ENCODE measurements at regions not wholly inside any gene's neighbourhood (a gene's known extent, or its start where the extent isn't known, plus 50 kb on each side); places are given as distances from the start of the nearest gene placed in this dataset.
"Not testable (repeated sequence)": the region's sequence is repeated elsewhere in the genome, so short reads cannot be mapped to it uniquely, and the experiment has no call there.

DNA sequence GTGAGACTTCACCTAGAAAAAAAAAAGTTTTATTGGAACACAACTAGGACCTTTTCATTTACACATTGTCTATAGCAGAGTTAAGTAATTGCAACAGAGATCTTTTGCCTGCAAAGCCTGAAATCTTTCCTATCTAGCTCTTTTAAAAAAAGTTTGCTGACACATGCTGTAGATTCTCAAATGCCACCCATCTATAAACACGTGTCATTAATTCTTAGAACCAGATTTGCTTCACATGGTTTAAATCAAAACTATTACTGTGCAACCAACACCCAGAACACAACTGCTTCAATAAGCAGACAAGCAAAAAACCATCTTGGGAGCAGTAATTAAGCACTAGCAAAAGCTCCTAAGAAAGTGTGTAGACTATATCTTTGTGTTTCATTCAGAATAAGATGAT is 55.0 kb downstream of the OXSM start:
- Histone ChIP-seq H3K36me3 (no peaks in the 10 kb centered on the region), H3K4me3 (no peak overlapping the region), H3K9ac (no peak overlapping the region), H3K9me3 (replicated peaks in 1 of 11) (no peaks in the 10 kb centered on the region), H4K20me1 (no peaks in the 10 kb centered on the region), H3K27ac (no peak overlapping the region), H3K4me1 (no peaks in the 10 kb centered on the region; a peak in 1 of 20 replicates), H3K4me2 (no peak overlapping the region), H3K27me3 (no peaks in the 10 kb centered on the region)
- TF ChIP-seq Cebpa-rat (IDR thresholded peaks at IDR 0.05), result no peak

DNA sequence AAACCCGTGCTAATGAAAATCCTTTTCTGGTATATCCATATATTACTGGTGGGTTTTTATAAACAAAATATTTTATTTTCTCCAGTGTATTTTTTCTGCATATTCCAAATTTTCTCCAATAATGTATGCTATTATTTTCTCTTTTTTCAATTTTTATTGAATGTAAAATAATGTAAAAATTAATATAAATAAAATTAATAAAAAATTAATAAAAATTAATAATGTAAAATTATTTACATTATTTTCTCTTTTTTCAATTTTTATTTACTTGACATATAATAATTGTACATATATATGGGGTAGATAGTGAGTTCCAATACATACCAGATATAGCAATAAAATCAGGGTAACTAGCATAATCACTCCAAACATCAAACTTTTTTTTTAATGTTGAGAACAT is 56.4 kb downstream of the OXSM start:
- no peak for TF ChIP-seq Cebpa-rat (IDR thresholded peaks at IDR 0.05)
- H3K4me3 ChIP-seq, result no peak overlapping the region
- H3K27me3 ChIP-seq, result no peaks in the 10 kb centered on the region
- H3K9ac ChIP-seq, result no peak overlapping the region
- H3K27ac ChIP-seq, result no peak overlapping the region
- no peaks in the 10 kb centered on the region for H3K36me3 ChIP-seq
- peaks cover under 1 to 5% (median 3%) of the 10 kb centered on the region in 11 experiments; a peak in 21 of 22 replicates for H3K9me3 ChIP-seq (replicated peaks in 1 of 11)
- H3K4me2 ChIP-seq, result no peak overlapping the region
- H4K20me1 ChIP-seq, result no peaks in the 10 kb centered on the region
- H3K4me1 ChIP-seq, result no peaks in the 10 kb centered on the region; a peak in 1 of 20 replicates

GRCh38 chr3:25849091-25849490 is 59.2 kb downstream of the OXSM start:
- Histone ChIP-seq H3K36me3 (peaks cover 0 to 5% (median 0%) of the 10 kb centered on the region in 11 experiments; a peak in 1 of 22 replicates), H4K20me1 (no peaks in the 10 kb centered on the region), H3K9me3 (replicated peaks in 1 of 11) (peaks cover 17 to 23% (median 20%) of the 10 kb centered on the region in 11 experiments), H3K9ac (no peak overlapping the region), H3K4me1 (no peaks in the 10 kb centered on the region; a peak in 1 of 20 replicates), H3K4me2 (no peak overlapping the region), H3K27me3 (no peaks in the 10 kb centered on the region), H3K27ac (no peak overlapping the region), H3K4me3 (no peak overlapping the region)
- TF ChIP-seq Cebpa-rat (IDR thresholded peaks at IDR 0.05), result no peak

DNA sequence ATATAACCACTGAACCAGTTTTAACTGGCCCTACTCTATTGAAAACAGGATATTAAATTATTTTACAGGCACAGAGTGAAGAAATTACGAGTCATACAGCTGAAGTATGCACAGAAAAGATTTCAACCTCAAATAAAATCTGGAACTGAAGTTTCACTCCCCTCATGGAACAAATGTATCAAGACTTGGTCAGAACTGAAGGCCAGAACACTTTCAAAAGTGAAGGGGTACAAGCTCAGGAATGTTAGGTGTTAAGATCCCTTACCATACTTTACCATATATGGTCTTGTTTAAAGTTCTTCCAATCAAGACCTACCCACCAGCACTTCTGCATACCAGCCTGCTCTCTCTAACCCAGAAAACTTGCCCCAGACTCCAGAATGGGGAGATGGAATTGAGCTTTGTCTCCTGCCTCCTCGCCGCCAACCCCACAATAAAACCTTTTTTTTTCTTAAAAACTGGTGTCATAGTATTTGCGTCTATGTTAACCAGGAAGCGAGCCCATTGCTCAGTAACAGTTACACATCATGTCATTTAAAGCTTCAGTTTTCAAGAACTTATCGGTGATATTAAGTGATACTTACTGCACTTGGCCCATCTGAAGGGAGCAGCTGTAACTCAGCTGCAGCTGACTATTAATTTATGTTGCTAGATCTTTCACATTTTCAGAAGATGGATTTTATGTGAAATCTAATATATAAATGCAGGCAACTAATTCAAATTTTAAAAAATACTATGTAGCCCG is 59.9 kb downstream of the OXSM start:
- TF ChIP-seq Cebpa-rat (IDR thresholded peaks at IDR 0.05), result no peak
- H3K9ac ChIP-seq, result no peak overlapping the region
- no peaks in the 10 kb centered on the region for H4K20me1 ChIP-seq
- H3K4me1 ChIP-seq, result no peaks in the 10 kb centered on the region; a peak in 1 of 20 replicates
- no peak overlapping the region for H3K4me3 ChIP-seq
- no peaks in the 10 kb centered on the region for H3K27me3 ChIP-seq
- peaks cover 0 to 5% (median 0%) of the 10 kb centered on the region in 11 experiments; a peak in 1 of 22 replicates for H3K36me3 ChIP-seq
- no peak overlapping the region for H3K27ac ChIP-seq
- H3K4me2 ChIP-seq, result no peak overlapping the region
- peaks cover 17 to 23% (median 20%) of the 10 kb centered on the region in 11 experiments for H3K9me3 ChIP-seq (replicated peaks in 1 of 11)

GRCh38 chr3:25851693-25852259 is 61.9 kb downstream of the OXSM start:
- not testable (repeated sequence) for H3K4me3 ChIP-seq, H3K27me3 ChIP-seq, H3K4me1 ChIP-seq, H3K27ac ChIP-seq, H4K20me1 ChIP-seq, H3K4me2 ChIP-seq, H3K36me3 ChIP-seq, H3K9ac ChIP-seq
- H3K9me3 ChIP-seq (replicated peaks in 1 of 11), result peaks cover 17 to 23% (median 20%) of the 10 kb centered on the region in 11 experiments

GRCh38 chr3:25854214-25854613 is 64.3 kb downstream of the OXSM start:
- H3K4me3 ChIP-seq, result no peak overlapping the region
- TF ChIP-seq Cebpa-rat (IDR thresholded peaks at IDR 0.05), result no peak

DNA sequence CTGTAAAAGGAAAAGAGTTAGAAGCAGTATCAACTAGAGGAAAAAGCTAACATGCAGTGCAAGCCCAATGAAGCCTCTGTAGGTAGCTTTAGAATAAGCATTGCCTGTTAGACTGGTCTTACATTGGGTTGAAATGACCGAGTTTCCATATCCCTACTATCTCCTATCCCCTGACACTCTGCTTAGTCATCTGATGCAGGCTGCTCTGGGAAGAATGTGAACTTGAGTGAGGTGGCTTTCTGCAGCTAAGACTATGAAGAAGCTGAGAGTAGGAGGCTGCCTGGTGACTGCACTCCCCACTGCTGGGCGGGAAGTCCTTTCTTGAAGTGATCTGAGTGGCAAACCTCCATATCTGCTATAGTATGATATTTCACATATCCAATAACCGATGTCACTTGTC is 64.7 kb downstream of the OXSM start:
- H3K9me3 ChIP-seq (replicated peaks in 1 of 11), result peaks cover 17 to 26% (median 22%) of the 10 kb centered on the region in 11 experiments
- peaks cover 0 to 5% (median 0%) of the 10 kb centered on the region in 11 experiments; a peak in 1 of 22 replicates for H3K36me3 ChIP-seq
- no peaks in the 10 kb centered on the region for H3K4me1 ChIP-seq
- no peak overlapping the region for H3K4me3 ChIP-seq
- H3K9ac ChIP-seq, result no peak overlapping the region
- H4K20me1 ChIP-seq, result no peaks in the 10 kb centered on the region
- H3K27me3 ChIP-seq, result no peaks in the 10 kb centered on the region
- TF ChIP-seq Cebpa-rat (IDR thresholded peaks at IDR 0.05), result no peak
- no peak overlapping the region for H3K4me2 ChIP-seq
- no peak overlapping the region for H3K27ac ChIP-seq

More at GRCh38 chr3:25854214-25854613, 64.3 kb downstream of the OXSM start:
- Histone ChIP-seq H3K4me2 (no peak overlapping the region), H3K9ac (no peak overlapping the region), H4K20me1 (no peaks in the 10 kb centered on the region), H3K9me3 (replicated peaks in 1 of 11) (peaks cover 17 to 23% (median 21%) of the 10 kb centered on the region in 11 experiments), H3K27ac (no peak overlapping the region), H3K4me1 (no peaks in the 10 kb centered on the region), H3K36me3 (peaks cover 0 to 5% (median 0%) of the 10 kb centered on the region in 11 experiments; a peak in 1 of 22 replicates), H3K27me3 (no peaks in the 10 kb centered on the region)

DNA sequence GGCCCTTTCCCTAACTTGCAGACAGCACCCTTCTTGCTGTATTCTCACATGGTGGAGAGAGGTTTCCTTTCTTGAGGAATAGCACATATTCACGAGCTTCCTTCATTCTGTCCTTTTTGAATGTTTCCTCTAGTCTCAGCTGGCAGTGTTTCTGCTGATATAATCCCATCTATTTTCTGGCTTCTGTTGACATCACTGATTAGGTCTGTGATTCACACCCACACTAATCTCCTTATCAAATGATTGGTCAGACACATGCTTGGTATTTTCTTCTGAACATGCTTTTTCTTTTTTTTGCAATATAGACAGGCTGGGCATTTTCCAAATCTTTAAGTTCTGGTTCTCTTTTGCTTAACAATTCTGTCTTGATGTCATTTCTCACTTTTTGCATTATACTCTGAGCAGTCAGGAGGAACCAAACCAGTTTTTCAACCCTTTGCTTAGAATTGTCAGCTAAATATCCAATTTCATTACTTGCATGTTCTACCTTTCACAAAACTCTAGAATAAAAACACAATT is 65.4 kb downstream of the OXSM start:
- Histone ChIP-seq H3K36me3 (peaks cover 0 to 5% (median 0%) of the 10 kb centered on the region in 11 experiments; a peak in 2 of 22 replicates), H3K4me1 (no peaks in the 10 kb centered on the region), H3K27me3 (no peaks in the 10 kb centered on the region), H3K9me3 (replicated peaks in 1 of 11) (peaks cover 20 to 33% (median 29%) of the 10 kb centered on the region in 11 experiments), H3K27ac (no peak overlapping the region), H3K4me3 (no peak overlapping the region), H3K9ac (no peak overlapping the region), H3K4me2 (no peak overlapping the region), H4K20me1 (no peaks in the 10 kb centered on the region)
- no peak for TF ChIP-seq Cebpa-rat (IDR thresholded peaks at IDR 0.05)

DNA sequence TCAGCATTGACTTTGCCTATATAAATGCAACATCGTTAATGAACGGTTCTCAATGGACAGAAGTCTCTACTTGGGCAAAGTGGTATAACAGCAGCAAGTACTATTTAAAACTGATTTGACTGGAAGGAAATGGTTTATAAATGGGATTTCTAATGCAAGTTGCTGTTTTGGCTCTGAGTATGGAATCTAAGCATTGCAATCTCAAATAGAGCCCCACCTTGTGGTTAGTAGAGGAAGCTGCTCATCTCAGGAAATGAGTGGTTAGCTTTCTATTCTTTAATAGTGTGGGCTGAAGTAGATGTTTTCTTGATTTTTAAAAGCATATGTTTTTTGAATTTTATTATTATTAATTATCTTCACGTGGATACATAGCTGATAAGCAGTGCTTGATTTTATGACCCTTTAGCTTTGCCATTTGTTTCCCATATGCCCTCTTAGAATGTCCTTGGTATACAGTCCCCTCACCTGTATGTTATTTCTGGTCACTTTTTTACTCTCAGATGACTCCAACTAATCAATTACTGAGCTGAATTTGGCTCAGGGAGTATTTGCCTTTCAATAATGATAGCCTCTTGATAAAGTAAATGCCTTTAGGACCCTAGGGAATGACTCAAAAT is 67.1 kb downstream of the OXSM start:
- no peaks in the 10 kb centered on the region; a peak in 1 of 22 replicates for H3K36me3 ChIP-seq
- no peak overlapping the region for H3K9ac ChIP-seq
- no peak overlapping the region for H3K4me3 ChIP-seq
- no peak overlapping the region for H3K27ac ChIP-seq
- no peaks in the 10 kb centered on the region for H3K27me3 ChIP-seq
- peaks cover 14 to 32% (median 25%) of the 10 kb centered on the region in 11 experiments for H3K9me3 ChIP-seq (replicated peaks in 1 of 11)
- no peak overlapping the region for H3K4me2 ChIP-seq
- H3K4me1 ChIP-seq, result no peaks in the 10 kb centered on the region
- H4K20me1 ChIP-seq, result no peaks in the 10 kb centered on the region
- TF ChIP-seq Cebpa-rat (IDR thresholded peaks at IDR 0.05), result no peak

All from BLaER1 treated with 17β-estradiol and CSF1 and Interleukin-3, amounts not matched to agents 10 nM and 100 nM (cell line).